ENCODE measurements at regions not wholly inside any gene's neighbourhood (a gene's known extent, or its start where the extent isn't known, plus 50 kb on each side); places are given as distances from the start of the nearest gene placed in this dataset.

GRCh38 chr6:148218542-148219258 is 123.9 kb upstream of the SASH1 start:
- DNase-seq: no peak

- DNase-seq: no peak
Measured at GRCh38 chr6:148221196-148221979, 121.2 kb upstream of the SASH1 start.

GRCh38 chr6:148222376-148222775 is 120.3 kb upstream of the SASH1 start:
- DNase-seq: no peak

DNA sequence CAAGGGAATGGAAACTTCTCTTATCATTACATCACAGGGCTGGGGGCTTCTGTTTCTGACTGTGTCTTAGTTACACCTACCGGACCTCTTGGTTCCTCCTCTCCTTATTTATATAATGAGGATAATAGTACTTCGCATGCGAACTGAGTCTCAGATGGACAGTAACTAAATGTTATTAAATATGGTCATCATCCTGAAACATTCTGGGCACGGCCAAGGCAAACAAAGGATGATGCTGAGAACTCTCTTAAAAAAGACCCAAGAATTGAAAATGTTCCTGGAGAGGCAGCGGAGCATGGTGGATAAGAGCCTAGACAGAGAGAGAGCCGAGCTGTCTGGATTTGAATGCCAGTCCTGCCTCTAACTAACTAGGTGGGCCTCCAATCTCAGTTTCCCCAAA is 119.8 kb upstream of the SASH1 start:
- peak; percentile 9 for DNase-seq

DNA sequence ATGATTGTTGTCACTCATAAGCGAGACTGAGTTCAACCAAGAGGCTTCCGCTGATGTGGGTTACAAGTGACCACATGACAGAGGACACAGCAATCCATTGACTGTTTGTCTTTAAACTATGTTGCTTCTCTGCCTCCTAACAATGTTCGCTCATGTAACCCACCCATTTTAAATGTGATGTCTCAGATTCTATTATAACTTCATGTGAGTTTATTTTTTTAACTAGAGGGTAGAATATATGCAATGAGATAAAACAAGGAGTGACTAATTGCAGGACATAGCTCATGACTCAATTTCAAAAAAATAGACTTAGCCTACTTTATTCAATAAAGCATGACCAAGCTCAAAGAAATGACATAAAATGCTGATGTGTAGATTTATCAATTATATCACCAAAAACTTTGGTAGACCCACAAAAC is 119.2 kb upstream of the SASH1 start:
- DNase-seq: peak; percentile 63

DNA sequence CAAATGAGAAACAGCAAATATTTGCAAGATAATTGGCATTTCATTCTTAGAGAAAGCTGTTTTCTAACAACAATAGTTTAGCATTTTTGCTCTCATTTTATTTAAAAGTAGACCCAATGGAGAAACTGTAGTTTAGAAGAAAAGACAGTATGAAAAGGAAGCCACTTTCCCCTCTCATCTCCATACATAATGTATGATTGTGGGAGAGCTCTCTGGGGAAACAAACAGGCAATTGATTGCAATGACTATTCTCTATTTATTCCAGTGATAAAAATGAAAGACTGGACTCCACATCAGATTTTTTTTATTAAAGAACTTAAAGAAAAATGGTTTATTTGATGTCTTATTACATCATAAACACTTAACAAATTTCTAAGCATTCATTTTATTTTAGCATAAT is 116.8 kb upstream of the SASH1 start:
- no peak for DNase-seq

DNA sequence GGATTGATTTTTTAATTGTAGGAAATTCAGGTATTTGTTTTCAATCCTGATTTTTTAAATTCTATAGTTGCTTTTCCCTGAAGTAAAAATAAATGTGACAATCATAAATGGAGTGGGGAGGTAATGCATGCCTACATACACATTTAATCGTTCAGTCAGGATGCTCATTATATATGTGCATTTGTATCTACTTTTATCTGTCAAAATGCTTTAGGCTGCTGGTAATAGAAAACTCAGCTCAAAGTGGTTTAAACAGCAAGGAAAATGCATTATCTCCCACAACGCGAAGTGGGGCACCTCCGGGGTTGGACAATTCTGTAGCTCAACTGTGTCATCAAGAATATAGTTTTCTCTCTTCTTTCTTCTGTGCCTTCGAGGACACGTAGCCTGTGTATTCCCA is 116.4 kb upstream of the SASH1 start:
- DNase-seq: no peak

DNA sequence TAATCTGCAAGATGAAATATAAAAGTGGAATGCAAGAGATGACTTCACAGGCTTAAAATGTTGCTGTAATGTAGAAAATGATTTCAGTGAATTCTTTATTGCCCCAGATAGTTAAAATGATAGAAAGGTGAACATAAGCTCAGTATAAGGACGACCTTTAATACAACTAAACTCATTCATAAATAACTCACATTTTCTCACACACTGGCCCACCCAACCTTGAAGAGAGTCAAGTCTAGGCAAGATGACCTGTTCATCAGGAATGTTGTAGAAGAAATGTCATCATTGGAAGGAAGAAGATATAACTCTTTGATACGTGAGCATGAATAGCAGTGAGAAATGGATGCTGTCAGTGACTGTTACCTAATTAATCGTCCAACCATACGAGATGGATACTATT is 111.1 kb upstream of the SASH1 start:
- DNase-seq: peak; percentile 83

GRCh38 chr6:148235446-148235845 is 107.2 kb upstream of the SASH1 start:
- DNase-seq: peak; percentile 14

GRCh38 chr6:148238713-148239112 is 103.9 kb upstream of the SASH1 start:
- DNase-seq: no peak

DNA sequence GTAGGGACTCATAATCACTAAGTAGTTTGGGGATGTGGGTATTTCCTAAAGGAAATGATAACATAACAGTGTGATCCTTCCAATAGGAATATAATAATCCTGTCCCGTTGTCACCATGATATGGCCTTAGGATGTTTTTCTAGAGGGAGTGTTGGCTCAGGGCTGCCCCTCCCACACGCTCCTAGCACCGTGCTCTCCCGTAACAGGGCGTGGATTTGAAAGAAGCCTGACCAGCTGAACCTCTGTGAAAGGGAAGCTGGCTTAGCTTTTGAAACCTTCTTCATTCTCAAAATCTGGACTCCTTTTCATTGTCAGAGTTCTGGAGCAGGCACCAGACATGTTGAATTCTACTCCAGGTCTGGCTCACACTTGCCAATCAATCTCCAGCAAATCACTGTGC is 103.4 kb upstream of the SASH1 start:
- DNase-seq: no peak

- DNase-seq: peak; percentile 21
Measured at GRCh38 chr6:148239801-148240460, 102.7 kb upstream of the SASH1 start.

DNA sequence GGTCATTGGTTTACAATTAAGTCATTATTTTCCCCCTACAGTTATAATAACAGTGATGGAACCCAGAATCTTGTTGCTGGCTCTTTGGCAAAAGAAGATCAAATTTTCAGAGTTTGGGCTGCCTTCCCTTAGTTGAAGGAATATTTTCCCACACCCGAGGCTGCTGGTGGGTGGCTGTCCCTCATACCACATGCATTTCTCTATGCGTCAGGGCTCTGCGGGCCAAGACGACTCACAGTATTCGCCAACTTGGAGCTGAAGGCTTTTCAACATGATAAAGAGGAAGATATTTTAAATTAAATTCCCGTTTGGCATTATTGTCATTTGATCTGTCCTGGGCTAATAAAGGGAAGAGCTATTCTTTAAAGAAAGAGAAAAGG is 102.2 kb upstream of the SASH1 start:
- DNase-seq: peak; percentile 90

GRCh38 chr6:148240861-148241477 is 101.7 kb upstream of the SASH1 start:
- peak; percentile 46 for DNase-seq

GRCh38 chr6:148242180-148242579 is 100.5 kb upstream of the SASH1 start:
- peak; percentile 38 for DNase-seq

DNA sequence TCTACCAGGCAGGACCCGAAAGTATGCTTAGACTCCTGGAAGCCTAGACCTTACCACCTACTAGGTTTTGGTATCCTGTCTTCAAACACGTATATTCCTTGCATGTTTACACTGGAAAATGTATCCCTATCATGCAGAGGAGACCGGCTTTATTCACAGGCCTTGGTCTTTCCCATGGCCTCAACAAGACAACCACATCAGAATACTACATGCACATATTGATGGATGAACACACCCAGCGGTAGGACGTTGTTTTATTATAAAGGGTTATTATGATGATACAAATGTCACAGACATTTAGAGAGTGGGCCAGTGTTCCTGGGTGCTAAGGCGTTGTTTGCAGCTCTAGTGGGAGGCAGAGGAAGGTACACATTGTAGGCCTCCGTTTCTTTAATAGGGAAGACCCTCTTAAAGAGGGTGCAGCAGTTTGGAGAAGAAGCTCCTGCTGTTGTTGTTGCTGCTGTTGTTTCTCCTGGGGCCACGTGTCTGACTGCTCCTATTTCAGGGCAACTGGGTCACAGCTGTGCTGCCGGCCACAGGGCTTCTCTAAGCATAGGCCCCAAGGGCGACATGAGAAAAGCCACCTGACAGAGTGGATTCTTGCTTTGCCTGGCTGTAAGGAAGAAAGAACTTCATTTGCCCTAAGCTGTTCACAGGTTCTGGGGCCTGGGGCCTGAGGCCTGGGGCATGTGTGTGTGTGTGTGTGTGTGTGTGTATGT is 98.3 kb upstream of the SASH1 start:
- no peak for DNase-seq

DNA sequence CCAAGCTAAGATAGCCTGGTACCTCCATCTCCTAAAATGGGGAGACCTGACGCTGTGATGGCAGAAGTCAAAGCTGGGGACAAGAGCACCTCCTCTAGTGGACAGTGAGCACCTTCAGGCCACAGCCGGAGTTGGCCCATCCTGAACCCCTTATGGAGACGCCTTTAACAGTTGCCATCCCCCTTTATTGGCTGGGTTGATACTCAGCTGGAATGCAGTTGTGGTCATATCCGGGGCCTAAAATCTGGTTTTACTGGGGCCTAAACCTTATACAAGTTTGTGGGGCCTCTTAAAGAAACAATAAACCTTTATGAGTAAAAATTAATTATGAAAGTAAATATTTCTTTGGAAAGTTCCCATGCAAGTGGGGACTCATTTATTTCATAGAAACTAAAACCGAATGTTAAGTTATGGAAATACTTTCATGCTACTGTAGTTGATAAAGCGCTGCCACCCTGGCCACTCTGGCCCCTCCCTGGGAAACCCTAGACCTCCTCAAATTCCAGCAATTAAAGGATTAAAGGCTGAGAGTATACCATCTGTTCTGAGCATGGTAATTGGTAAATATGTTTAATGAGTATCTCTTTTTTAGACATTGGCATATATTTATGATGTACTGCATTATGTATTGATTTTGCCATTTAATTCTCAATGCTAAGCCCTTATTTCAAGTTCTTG is 95.1 kb upstream of the SASH1 start:
- DNase-seq: no peak

- no peak for DNase-seq
Measured at GRCh38 chr6:148249160-148249559, 93.5 kb upstream of the SASH1 start.

- no peak for DNase-seq
Measured at GRCh38 chr6:148249679-148250375, 92.8 kb upstream of the SASH1 start.

GRCh38 chr6:148250975-148251685 is 91.5 kb upstream of the SASH1 start:
- DNase-seq: peak; percentile 76

- DNase-seq: peak; percentile 86
Measured at GRCh38 chr6:148251891-148252290, 90.7 kb upstream of the SASH1 start.

Measured in fibroblast of skin of scalp (primary cell).